ENCODE measurements at regions not wholly inside any gene's neighbourhood (a gene's known extent, or its start where the extent isn't known, plus 50 kb on each side); places are given as distances from the start of the nearest gene placed in this dataset.

DNA sequence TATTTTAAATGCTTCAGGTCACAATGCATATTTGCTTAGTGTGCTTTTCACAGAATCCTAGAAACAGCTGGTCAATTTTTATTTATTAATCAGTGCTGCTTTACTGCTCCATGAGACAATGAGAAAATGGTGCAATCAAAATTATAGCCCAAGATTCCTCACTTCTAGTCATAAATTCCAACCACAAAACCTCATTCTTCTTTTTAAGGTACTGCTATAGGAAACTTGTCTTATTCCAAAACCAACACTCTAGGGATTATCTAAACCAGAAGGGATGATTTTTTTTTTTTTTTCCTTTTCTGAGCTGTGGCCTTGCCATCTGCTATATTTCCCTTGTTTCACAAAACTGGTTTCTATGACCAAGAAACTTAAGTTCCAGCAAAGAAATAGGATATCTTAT, 64.0 kb upstream of the SEMA3A start:
- RAD21 ChIA-PET (ENCODE audit: low non-redundant PET in 1 of 2, low total read pairs in 2 of 2, uncharacterized antibody in 2 of 2, unreplicated experiment in 2 of 2) = no interaction called here
- CTCF ChIA-PET = no interaction called here
- DNase-seq (ENCODE audit: low read depth, low spot score) (no peak), ATAC-seq (no peak)
- no peak overlapping the region for H3K9ac ChIP-seq (ENCODE audit: low read length)
- no peak overlapping the region for H3K4me2 ChIP-seq (ENCODE audit: low read length)
- no peaks in the 10 kb centered on the region for H3K9me3 ChIP-seq (ENCODE audit: control insufficient read depth in 1 of 2, insufficient read depth in 1 of 2, low read depth in 1 of 2, low read length in 2 of 2)
- no peaks in the 10 kb centered on the region for H3K79me2 ChIP-seq (ENCODE audit: insufficient read depth, low read length)
- no peaks in the 10 kb centered on the region for H3K4me1 ChIP-seq (ENCODE audit: control insufficient read depth in 1 of 2, insufficient read depth in 2 of 2, low read length in 2 of 2)
- H3K36me3 ChIP-seq (ENCODE audit: control insufficient read depth in 1 of 2, insufficient read depth in 2 of 2, low read length in 2 of 2) = no peaks in the 10 kb centered on the region
- H3K4me3 ChIP-seq (replicated peaks in 1 of 2; ENCODE audit: low read depth in 1 of 2, low read length in 2 of 2) = no peak overlapping the region
- TF ChIP-seq TCF7L2 (IDR thresholded peaks at IDR 0.05; ENCODE audit: borderline replicate concordance, extremely low read depth, insufficient read depth, insufficient read length) (no peak), FOSL1 (IDR thresholded peaks at IDR 0.05; ENCODE audit: low read depth) (no peak)
- intact Hi-C loops (cut with micrococcal nuclease) = no loop called here
- no peak overlapping the region for H3K27ac ChIP-seq (ENCODE audit: low read depth, low read length)
- H2AFZ ChIP-seq (ENCODE audit: low read depth, low read length, poor library complexity, severe bottlenecking) = no peak overlapping the region
- no peaks in the 10 kb centered on the region for H3K9me2 ChIP-seq (ENCODE audit: insufficient read depth)
- no peaks in the 10 kb centered on the region for H4K20me1 ChIP-seq (ENCODE audit: insufficient read depth)
- no TSS peak for BruUV-seq (replicated peaks)
- POLR2A ChIA-PET = no interaction called here
- no peaks in the 10 kb centered on the region for H3K27me3 ChIP-seq (ENCODE audit: insufficient read depth, low read length)

DNA sequence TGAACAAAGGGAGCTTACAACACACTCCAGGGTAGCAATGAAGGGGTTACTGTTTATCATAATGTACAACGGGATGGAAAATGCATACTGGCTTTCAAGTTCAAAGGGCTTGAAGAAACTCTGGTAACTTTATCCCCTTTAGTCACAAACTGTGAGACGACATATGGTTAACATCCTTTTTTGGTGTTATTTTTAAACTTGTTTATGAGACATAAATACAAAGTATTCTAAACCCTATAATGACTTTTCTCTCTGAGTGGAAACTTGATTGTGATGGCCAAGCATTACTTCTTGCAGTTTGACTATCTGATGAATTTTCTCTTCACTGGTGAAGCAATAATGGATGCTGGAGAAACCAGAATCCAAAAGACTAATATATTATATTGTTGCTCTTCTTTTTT, 62.0 kb upstream of the SEMA3A start:
- DNase-seq (ENCODE audit: low read depth, low spot score) (no peak), ATAC-seq (no peak)
- no peak overlapping the region for H3K4me2 ChIP-seq (ENCODE audit: low read length)
- no peaks in the 10 kb centered on the region for H3K9me3 ChIP-seq (ENCODE audit: control insufficient read depth in 1 of 2, insufficient read depth in 1 of 2, low read depth in 1 of 2, low read length in 2 of 2)
- no peak overlapping the region for H2AFZ ChIP-seq (ENCODE audit: low read depth, low read length, poor library complexity, severe bottlenecking)
- no peaks in the 10 kb centered on the region for H3K9me2 ChIP-seq (ENCODE audit: insufficient read depth)
- no peaks in the 10 kb centered on the region for H3K79me2 ChIP-seq (ENCODE audit: insufficient read depth, low read length)
- BruUV-seq (replicated peaks) = no TSS peak
- no peaks in the 10 kb centered on the region for H3K36me3 ChIP-seq (ENCODE audit: control insufficient read depth in 1 of 2, insufficient read depth in 2 of 2, low read length in 2 of 2)
- no peak overlapping the region for H3K4me3 ChIP-seq (replicated peaks in 1 of 2; ENCODE audit: low read depth in 1 of 2, low read length in 2 of 2)
- H4K20me1 ChIP-seq (ENCODE audit: insufficient read depth) = no peaks in the 10 kb centered on the region
- no peak overlapping the region for H3K27ac ChIP-seq (ENCODE audit: low read depth, low read length)
- RAD21 ChIA-PET (ENCODE audit: low non-redundant PET in 1 of 2, low total read pairs in 2 of 2, uncharacterized antibody in 2 of 2, unreplicated experiment in 2 of 2) = no interaction called here
- intact Hi-C loops (cut with micrococcal nuclease) = no loop called here
- POLR2A ChIA-PET = no interaction called here
- H3K4me1 ChIP-seq (ENCODE audit: control insufficient read depth in 1 of 2, insufficient read depth in 2 of 2, low read length in 2 of 2) = no peaks in the 10 kb centered on the region
- H3K9ac ChIP-seq (ENCODE audit: low read length) = no peak overlapping the region
- H3K27me3 ChIP-seq (ENCODE audit: insufficient read depth, low read length) = no peaks in the 10 kb centered on the region
- CTCF ChIA-PET = no interaction called here
- no peak for TF ChIP-seq FOSL1 (IDR thresholded peaks at IDR 0.05; ENCODE audit: low read depth)
- no peak for TF ChIP-seq CEBPB (IDR thresholded peaks at IDR 0.05; ENCODE audit: low read depth)
- TF ChIP-seq, protein P1, sequence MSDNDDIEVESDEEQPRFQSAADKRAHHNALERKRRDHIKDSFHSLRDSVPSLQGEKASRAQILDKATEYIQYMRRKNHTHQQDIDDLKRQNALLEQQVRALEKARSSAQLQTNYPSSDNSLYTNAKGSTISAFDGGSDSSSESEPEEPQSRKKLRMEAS (IDR thresholded peaks at IDR 0.05) = no peak
- TF ChIP-seq JUND (IDR thresholded peaks at IDR 0.05) = no peak
- TF ChIP-seq, protein P2, sequence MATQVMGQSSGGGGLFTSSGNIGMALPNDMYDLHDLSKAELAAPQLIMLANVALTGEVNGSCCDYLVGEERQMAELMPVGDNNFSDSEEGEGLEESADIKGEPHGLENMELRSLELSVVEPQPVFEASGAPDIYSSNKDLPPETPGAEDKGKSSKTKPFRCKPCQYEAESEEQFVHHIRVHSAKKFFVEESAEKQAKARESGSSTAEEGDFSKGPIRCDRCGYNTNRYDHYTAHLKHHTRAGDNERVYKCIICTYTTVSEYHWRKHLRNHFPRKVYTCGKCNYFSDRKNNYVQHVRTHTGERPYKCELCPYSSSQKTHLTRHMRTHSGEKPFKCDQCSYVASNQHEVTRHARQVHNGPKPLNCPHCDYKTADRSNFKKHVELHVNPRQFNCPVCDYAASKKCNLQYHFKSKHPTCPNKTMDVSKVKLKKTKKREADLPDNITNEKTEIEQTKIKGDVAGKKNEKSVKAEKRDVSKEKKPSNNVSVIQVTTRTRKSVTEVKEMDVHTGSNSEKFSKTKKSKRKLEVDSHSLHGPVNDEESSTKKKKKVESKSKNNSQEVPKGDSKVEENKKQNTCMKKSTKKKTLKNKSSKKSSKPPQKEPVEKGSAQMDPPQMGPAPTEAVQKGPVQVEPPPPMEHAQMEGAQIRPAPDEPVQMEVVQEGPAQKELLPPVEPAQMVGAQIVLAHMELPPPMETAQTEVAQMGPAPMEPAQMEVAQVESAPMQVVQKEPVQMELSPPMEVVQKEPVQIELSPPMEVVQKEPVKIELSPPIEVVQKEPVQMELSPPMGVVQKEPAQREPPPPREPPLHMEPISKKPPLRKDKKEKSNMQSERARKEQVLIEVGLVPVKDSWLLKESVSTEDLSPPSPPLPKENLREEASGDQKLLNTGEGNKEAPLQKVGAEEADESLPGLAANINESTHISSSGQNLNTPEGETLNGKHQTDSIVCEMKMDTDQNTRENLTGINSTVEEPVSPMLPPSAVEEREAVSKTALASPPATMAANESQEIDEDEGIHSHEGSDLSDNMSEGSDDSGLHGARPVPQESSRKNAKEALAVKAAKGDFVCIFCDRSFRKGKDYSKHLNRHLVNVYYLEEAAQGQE (IDR thresholded peaks at IDR 0.05; ENCODE audit: low read depth) = no peak
- TF ChIP-seq, protein P3, sequence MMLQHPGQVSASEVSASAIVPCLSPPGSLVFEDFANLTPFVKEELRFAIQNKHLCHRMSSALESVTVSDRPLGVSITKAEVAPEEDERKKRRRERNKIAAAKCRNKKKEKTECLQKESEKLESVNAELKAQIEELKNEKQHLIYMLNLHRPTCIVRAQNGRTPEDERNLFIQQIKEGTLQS (IDR thresholded peaks at IDR 0.05) = no peak
- TF ChIP-seq ELF1 (IDR thresholded peaks at IDR 0.05; ENCODE audit: borderline replicate concordance, low read depth) = no peak
- TF ChIP-seq, protein P4, sequence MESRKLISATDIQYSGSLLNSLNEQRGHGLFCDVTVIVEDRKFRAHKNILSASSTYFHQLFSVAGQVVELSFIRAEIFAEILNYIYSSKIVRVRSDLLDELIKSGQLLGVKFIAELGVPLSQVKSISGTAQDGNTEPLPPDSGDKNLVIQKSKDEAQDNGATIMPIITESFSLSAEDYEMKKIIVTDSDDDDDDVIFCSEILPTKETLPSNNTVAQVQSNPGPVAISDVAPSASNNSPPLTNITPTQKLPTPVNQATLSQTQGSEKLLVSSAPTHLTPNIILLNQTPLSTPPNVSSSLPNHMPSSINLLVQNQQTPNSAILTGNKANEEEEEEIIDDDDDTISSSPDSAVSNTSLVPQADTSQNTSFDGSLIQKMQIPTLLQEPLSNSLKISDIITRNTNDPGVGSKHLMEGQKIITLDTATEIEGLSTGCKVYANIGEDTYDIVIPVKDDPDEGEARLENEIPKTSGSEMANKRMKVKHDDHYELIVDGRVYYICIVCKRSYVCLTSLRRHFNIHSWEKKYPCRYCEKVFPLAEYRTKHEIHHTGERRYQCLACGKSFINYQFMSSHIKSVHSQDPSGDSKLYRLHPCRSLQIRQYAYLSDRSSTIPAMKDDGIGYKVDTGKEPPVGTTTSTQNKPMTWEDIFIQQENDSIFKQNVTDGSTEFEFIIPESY (IDR thresholded peaks at IDR 0.05; ENCODE audit: extremely low read depth, insufficient replicate concordance, low read length) = no peak
- TF ChIP-seq, protein P5, sequence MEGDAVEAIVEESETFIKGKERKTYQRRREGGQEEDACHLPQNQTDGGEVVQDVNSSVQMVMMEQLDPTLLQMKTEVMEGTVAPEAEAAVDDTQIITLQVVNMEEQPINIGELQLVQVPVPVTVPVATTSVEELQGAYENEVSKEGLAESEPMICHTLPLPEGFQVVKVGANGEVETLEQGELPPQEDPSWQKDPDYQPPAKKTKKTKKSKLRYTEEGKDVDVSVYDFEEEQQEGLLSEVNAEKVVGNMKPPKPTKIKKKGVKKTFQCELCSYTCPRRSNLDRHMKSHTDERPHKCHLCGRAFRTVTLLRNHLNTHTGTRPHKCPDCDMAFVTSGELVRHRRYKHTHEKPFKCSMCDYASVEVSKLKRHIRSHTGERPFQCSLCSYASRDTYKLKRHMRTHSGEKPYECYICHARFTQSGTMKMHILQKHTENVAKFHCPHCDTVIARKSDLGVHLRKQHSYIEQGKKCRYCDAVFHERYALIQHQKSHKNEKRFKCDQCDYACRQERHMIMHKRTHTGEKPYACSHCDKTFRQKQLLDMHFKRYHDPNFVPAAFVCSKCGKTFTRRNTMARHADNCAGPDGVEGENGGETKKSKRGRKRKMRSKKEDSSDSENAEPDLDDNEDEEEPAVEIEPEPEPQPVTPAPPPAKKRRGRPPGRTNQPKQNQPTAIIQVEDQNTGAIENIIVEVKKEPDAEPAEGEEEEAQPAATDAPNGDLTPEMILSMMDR (IDR thresholded peaks at IDR 0.05 in 2 of 3, conservative IDR thresholded peaks at IDR 0.05 in 1 of 3; ENCODE audit: borderline replicate concordance in 1 of 3, insufficient read depth in 1 of 3, low read depth in 2 of 3, low read length in 2 of 3) = no peak
- TF ChIP-seq POLR2A (IDR thresholded peaks at IDR 0.05; ENCODE audit: borderline replicate concordance, extremely low read depth, insufficient read depth, insufficient read length) = no peak
- TF ChIP-seq ZNF274 (IDR thresholded peaks at IDR 0.05; ENCODE audit: low read depth, low read length) = no peak
- no peak for TF ChIP-seq TCF7L2 (IDR thresholded peaks at IDR 0.05; ENCODE audit: borderline replicate concordance, extremely low read depth, insufficient read depth, insufficient read length)
- no peak for TF ChIP-seq SIN3A (IDR thresholded peaks at IDR 0.05; ENCODE audit: low read depth)

Data from HCT116 (cell line).